Anterior cingulate cortex (tissue), 58 donors: ENCODE measurements at regions not wholly inside any gene's neighbourhood (a gene's known extent, or its start where the extent isn't known, plus 50 kb on each side); places are given as distances from the start of the nearest gene placed in this dataset.

ENCODE experiments used
- DNase-seq, 58 donors: peaks; one replicate each; lab custom pipeline; 2025; lab: John Stamatoyannopoulos, UW

DNA sequence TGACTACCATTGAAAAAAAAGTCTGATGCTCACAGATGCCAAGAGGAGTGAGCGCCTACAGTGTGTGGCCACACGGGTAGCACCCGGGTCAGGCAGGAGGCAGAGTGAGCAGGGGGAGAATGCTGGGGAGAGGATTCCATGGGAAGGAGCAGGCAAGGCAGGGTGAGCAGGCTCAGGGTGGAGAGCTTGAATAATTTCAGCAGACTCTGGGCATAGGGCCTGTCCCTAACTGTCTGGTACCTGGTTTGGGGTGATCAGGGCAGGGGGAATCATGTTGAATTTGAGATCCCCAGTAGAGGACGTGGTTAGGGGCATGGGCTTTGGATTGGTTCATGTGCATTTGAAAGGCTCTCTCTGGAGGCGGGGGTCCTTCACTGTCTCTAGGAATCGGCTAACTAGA, 51.2 kb upstream of the TLR3 start:
- no peak for DNase-seq

DNA sequence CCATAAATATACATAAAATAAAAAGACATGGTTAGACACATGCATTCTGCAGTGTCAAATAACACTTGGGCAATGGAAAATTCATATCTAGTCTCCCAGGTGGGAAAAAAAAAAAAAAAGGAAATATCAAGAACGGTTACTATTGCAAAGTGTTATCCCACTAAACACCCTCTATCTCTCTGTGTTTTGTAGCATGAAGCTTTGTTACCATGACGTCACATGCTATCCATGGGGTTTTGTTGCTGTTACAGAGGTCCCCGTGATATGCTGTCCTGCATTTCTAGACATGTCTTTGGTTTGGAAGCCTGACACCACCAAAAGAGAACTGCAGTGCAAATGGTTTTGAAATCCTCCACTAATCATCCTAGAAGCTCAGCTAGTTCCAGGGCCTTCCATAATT, 50.7 kb upstream of the TLR3 start:
- no peak for DNase-seq

DNA sequence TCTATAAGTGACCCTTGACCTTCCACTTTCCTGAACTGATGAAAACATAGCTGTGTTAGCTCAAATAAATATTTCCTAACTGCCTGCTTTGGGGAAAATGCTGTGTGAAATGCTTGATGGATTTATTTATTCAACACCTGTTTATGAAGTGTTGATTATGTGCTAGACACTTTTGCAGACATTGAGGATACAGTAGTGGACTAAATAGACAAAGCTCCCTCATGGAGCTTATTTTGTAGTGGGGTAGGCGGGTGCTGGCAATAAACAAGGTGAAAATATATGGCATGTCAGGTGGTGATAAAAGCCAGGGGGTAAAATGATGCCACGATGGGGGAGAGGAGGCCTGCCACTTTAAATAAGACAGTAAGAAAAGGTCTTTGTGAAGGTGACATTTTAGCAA, 50.2 kb upstream of the TLR3 start:
- no peak for DNase-seq
